ENCODE measurements at regions not wholly inside any gene's neighbourhood (a gene's known extent, or its start where the extent isn't known, plus 50 kb on each side); places are given as distances from the start of the nearest gene placed in this dataset.
A peak's percentile ranks its signal among the peaks of the same experiment; 100 is the strongest.

DNA sequence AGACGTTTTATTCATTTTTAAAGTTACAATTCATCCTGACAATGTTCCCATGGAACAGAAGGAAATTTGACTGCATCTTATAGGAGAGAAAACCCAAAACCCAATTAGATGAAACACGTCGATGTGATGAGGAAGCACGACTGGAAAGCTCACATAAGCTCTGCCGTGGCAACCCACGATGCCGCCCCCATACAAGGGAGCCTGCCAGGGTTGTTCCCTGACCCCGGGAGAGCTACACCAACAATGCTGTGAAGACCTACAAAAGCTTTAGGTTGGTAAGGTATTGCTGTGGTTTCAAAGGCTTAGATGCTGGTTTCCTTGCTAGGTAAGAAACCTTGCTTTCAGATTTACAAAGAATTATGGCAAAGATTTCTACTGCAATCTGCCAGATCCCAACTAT lies 393.1 kb downstream of the KLF12 start:
- intact Hi-C loops (cut with micrococcal nuclease): loop anchor here (2.0 kb wide), 1 partner anchor 14 kb away; no protein-coding TSS in a partner anchor
- H3K4me3 Mint-ChIP-seq: no peak overlapping the region
- no peaks in the 10 kb centered on the region for H3K36me3 Mint-ChIP-seq (ENCODE audit: low read depth)
- peaks cover 27% of the 10 kb centered on the region for H3K4me1 Mint-ChIP-seq (ENCODE audit: low read depth)
- H3K9me3 Mint-ChIP-seq: no peaks in the 10 kb centered on the region
- peaks cover 5% of the 10 kb centered on the region for H3K27me3 Mint-ChIP-seq (ENCODE audit: insufficient read depth)
- no peak overlapping the region for H3K27ac Mint-ChIP-seq
- no peak for DNase-seq (ENCODE audit: low spot score)

DNA sequence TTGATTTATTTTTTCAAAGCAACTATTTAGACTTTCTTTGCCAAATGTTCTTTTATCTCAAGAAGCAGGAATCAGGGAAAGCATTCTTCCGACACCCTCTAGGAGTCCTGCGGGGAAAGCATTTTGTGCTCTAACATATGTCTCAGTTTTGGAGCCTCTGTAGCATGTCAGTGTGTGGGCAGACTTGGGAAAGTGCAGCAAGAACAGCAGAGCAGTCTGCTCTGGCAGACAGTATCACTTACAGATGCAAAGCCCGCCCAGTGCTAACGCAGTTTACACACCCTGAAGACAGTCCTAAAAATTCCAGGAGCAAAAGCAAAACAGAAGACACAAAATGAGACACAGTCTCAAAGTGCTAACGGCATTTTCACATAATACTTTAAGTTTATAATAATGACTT lies 393.5 kb downstream of the KLF12 start:
- intact Hi-C loops (cut with micrococcal nuclease): loop anchor here (2.0 kb wide), 1 partner anchor 14 kb away; no protein-coding TSS in a partner anchor
- H3K4me3 Mint-ChIP-seq: peak overlapping the region; percentile 32
- no peaks in the 10 kb centered on the region for H3K9me3 Mint-ChIP-seq
- H3K4me1 Mint-ChIP-seq (ENCODE audit: low read depth): peaks cover 27% of the 10 kb centered on the region
- DNase-seq (ENCODE audit: low spot score): no peak
- H3K27ac Mint-ChIP-seq: no peak overlapping the region
- no peaks in the 10 kb centered on the region for H3K36me3 Mint-ChIP-seq (ENCODE audit: low read depth)
- peaks cover 5% of the 10 kb centered on the region for H3K27me3 Mint-ChIP-seq (ENCODE audit: insufficient read depth)

GRCh38 chr13:73739394-73739793 lies 394.8 kb downstream of the KLF12 start:
- H3K4me1 Mint-ChIP-seq (ENCODE audit: low read depth): peaks cover 27% of the 10 kb centered on the region
- H3K36me3 Mint-ChIP-seq (ENCODE audit: low read depth): no peaks in the 10 kb centered on the region
- intact Hi-C loops (cut with micrococcal nuclease): no loop called here
- H3K9me3 Mint-ChIP-seq: no peaks in the 10 kb centered on the region
- no peak overlapping the region for H3K4me3 Mint-ChIP-seq
- peaks cover 5% of the 10 kb centered on the region for H3K27me3 Mint-ChIP-seq (ENCODE audit: insufficient read depth)
- H3K27ac Mint-ChIP-seq: no peak overlapping the region
- no peak for DNase-seq (ENCODE audit: low spot score)

- H3K4me3 Mint-ChIP-seq: no peak overlapping the region
- H3K9me3 Mint-ChIP-seq: no peaks in the 10 kb centered on the region
- no peak for DNase-seq (ENCODE audit: low spot score)
- peaks cover 5% of the 10 kb centered on the region for H3K27me3 Mint-ChIP-seq (ENCODE audit: insufficient read depth)
- H3K4me1 Mint-ChIP-seq (ENCODE audit: low read depth): peaks cover 19% of the 10 kb centered on the region
- intact Hi-C loops (cut with micrococcal nuclease): no loop called here
- H3K36me3 Mint-ChIP-seq (ENCODE audit: low read depth): no peaks in the 10 kb centered on the region
- H3K27ac Mint-ChIP-seq: no peak overlapping the region
Measured at GRCh38 chr13:73738626-73739025, 395.6 kb downstream of the KLF12 start.

GRCh38 chr13:73737214-73737613 lies 397.0 kb downstream of the KLF12 start:
- Mint-ChIP-seq H3K4me3 (no peak overlapping the region), H3K27me3 (ENCODE audit: insufficient read depth) (peaks cover 5% of the 10 kb centered on the region), H3K9me3 (no peaks in the 10 kb centered on the region), H3K27ac (no peak overlapping the region), H3K36me3 (ENCODE audit: low read depth) (no peaks in the 10 kb centered on the region), H3K4me1 (ENCODE audit: low read depth) (peaks cover 16% of the 10 kb centered on the region)
- no peak for DNase-seq (ENCODE audit: low spot score)
- intact Hi-C loops (cut with micrococcal nuclease): no loop called here

DNA sequence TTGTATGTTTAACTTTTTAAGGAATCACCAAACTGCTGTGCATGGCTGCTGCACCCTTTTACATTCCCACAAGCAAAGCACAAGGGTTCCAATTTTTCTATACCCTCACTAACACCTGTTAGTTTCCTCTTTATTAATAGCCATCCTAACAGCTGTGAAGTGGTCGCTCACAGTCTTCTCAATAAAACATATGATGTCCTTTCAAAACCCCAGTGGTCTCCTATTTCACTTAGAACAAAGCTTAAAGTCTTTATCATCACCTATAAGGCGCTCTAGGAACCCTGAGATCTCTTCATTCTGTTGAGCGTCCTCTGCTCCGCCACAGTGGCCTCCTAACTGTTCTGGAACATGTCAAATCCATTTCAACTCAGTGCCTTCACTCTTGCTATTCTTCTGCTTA lies 400.5 kb downstream of the KLF12 start:
- no peaks in the 10 kb centered on the region for H3K9me3 Mint-ChIP-seq
- DNase-seq (ENCODE audit: low spot score): no peak
- no peak overlapping the region for H3K4me3 Mint-ChIP-seq
- H3K4me1 Mint-ChIP-seq (ENCODE audit: low read depth): no peaks in the 10 kb centered on the region
- H3K27ac Mint-ChIP-seq: no peak overlapping the region
- intact Hi-C loops (cut with micrococcal nuclease): no loop called here
- H3K36me3 Mint-ChIP-seq (ENCODE audit: low read depth): no peaks in the 10 kb centered on the region
- H3K27me3 Mint-ChIP-seq (ENCODE audit: insufficient read depth): no peaks in the 10 kb centered on the region

DNA sequence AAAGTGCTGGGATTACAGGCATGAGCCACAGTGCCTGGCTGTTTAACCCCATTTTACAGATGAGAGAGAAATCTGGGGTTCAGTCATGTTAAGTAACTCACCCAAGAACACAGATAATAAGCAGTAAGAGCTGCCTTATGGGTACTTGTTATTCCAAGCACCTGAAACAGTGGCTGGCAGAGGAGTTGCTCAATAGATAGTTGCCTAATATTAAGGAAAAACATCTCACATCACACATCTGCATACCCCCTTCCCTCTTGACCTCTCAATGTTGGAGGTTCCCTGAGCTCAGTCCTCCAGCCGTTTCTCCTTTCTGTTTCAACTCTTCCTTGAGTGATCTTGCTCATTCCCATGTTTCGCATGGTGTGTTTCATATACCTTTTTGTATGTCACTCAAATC lies 401.9 kb downstream of the KLF12 start:
- Mint-ChIP-seq H3K9me3 (no peaks in the 10 kb centered on the region), H3K4me3 (no peak overlapping the region), H3K36me3 (ENCODE audit: low read depth) (no peaks in the 10 kb centered on the region), H3K27me3 (ENCODE audit: insufficient read depth) (no peaks in the 10 kb centered on the region), H3K4me1 (ENCODE audit: low read depth) (no peaks in the 10 kb centered on the region), H3K27ac (no peak overlapping the region)
- no peak for DNase-seq (ENCODE audit: low spot score)
- intact Hi-C loops (cut with micrococcal nuclease): no loop called here

- H3K4me3 Mint-ChIP-seq: no peak overlapping the region
- H3K27ac Mint-ChIP-seq: no peak overlapping the region
- DNase-seq (ENCODE audit: low spot score): no peak
- H3K9me3 Mint-ChIP-seq: no peaks in the 10 kb centered on the region
- intact Hi-C loops (cut with micrococcal nuclease): no loop called here
- H3K4me1 Mint-ChIP-seq (ENCODE audit: low read depth): no peaks in the 10 kb centered on the region
- no peaks in the 10 kb centered on the region for H3K36me3 Mint-ChIP-seq (ENCODE audit: low read depth)
- H3K27me3 Mint-ChIP-seq (ENCODE audit: insufficient read depth): no peaks in the 10 kb centered on the region
Measured at GRCh38 chr13:73731564-73731963, 402.6 kb downstream of the KLF12 start.

- no peak overlapping the region for H3K27ac Mint-ChIP-seq
- no peak overlapping the region for H3K4me3 Mint-ChIP-seq
- no peaks in the 10 kb centered on the region for H3K27me3 Mint-ChIP-seq (ENCODE audit: insufficient read depth)
- no peaks in the 10 kb centered on the region for H3K9me3 Mint-ChIP-seq
- intact Hi-C loops (cut with micrococcal nuclease): no loop called here
- no peak for DNase-seq (ENCODE audit: low spot score)
- no peaks in the 10 kb centered on the region for H3K4me1 Mint-ChIP-seq (ENCODE audit: low read depth)
- H3K36me3 Mint-ChIP-seq (ENCODE audit: low read depth): no peaks in the 10 kb centered on the region
Measured at GRCh38 chr13:73730014-73730413, 404.2 kb downstream of the KLF12 start.

DNA sequence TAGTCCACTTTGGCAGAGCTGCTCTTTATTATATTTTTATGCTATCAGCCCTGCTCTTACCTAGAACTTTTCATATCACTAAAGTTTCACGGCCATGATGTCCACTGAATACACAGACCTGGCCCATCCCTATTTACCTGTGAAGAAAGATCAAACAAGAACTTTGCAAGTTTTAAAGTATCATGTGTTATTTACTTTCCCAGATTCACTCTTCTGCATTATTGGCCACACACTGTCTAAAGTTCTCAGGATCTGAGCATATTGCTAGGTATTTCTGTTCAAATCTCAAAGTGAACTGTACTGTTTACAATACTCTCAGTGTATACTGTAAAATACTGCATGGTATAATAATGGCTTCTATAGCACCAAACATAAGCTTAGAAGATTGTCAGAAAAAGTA lies 405.2 kb downstream of the KLF12 start:
- no peak for DNase-seq (ENCODE audit: low spot score)
- H3K4me3 Mint-ChIP-seq: no peak overlapping the region
- no peaks in the 10 kb centered on the region for H3K4me1 Mint-ChIP-seq (ENCODE audit: low read depth)
- H3K27ac Mint-ChIP-seq: no peak overlapping the region
- H3K27me3 Mint-ChIP-seq (ENCODE audit: insufficient read depth): peaks cover 4% of the 10 kb centered on the region
- no peaks in the 10 kb centered on the region for H3K9me3 Mint-ChIP-seq
- H3K36me3 Mint-ChIP-seq (ENCODE audit: low read depth): no peaks in the 10 kb centered on the region
- intact Hi-C loops (cut with micrococcal nuclease): no loop called here

DNA sequence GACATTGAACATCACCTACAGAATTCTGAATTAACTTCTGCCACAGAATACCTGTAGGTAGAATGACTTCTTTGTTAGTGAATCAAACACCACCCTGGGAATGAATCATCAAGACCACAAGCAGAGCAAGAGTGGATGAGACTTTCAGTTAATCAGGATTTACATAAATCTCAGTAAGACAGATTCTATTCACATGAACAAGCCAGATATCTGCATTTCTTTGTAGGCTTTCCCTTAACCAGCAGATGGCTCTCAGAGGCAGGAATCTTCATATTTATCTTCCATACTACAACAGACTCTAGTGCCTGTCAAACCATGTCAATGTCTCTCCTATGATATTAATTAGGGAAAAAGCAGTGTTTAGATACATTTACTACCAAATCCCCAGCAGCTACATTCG lies 412.1 kb downstream of the KLF12 start:
- Mint-ChIP-seq H3K9me3 (no peaks in the 10 kb centered on the region), H3K4me3 (no peak overlapping the region), H3K36me3 (ENCODE audit: low read depth) (peaks cover 4% of the 10 kb centered on the region), H3K27ac (no peak overlapping the region), H3K27me3 (ENCODE audit: insufficient read depth) (peaks cover 10% of the 10 kb centered on the region), H3K4me1 (ENCODE audit: low read depth) (peaks cover 21% of the 10 kb centered on the region)
- intact Hi-C loops (cut with micrococcal nuclease): loop anchor here (2.0 to 5.0 kb wide), 2 partner anchors 565 to 1645 kb away; no protein-coding TSS in a partner anchor
- DNase-seq (ENCODE audit: low spot score): no peak

GRCh38 chr13:73721571-73721970 lies 412.6 kb downstream of the KLF12 start:
- Mint-ChIP-seq H3K4me3 (no peak overlapping the region), H3K36me3 (ENCODE audit: low read depth) (peaks cover 4% of the 10 kb centered on the region), H3K27ac (no peak overlapping the region), H3K27me3 (ENCODE audit: insufficient read depth) (peaks cover 10% of the 10 kb centered on the region), H3K9me3 (no peaks in the 10 kb centered on the region), H3K4me1 (ENCODE audit: low read depth) (peaks cover 27% of the 10 kb centered on the region)
- intact Hi-C loops (cut with micrococcal nuclease): loop anchor here (5.0 kb wide), 1 partner anchor 1646 kb away; no protein-coding TSS in a partner anchor
- no peak for DNase-seq (ENCODE audit: low spot score)

GRCh38 chr13:73720216-73720840 lies 413.9 kb downstream of the KLF12 start:
- DNase-seq (ENCODE audit: low spot score): no peak
- Mint-ChIP-seq H3K4me1 (ENCODE audit: low read depth) (peaks cover 39% of the 10 kb centered on the region), H3K27me3 (ENCODE audit: insufficient read depth) (peaks cover 10% of the 10 kb centered on the region), H3K4me3 (no peak overlapping the region), H3K27ac (no peak overlapping the region), H3K9me3 (no peaks in the 10 kb centered on the region), H3K36me3 (ENCODE audit: low read depth) (peaks cover 6% of the 10 kb centered on the region)
- intact Hi-C loops (cut with micrococcal nuclease): loop anchor here (5.0 kb wide), 1 partner anchor 1647 kb away; no protein-coding TSS in a partner anchor

GRCh38 chr13:73718246-73718645 lies 416.0 kb downstream of the KLF12 start:
- intact Hi-C loops (cut with micrococcal nuclease): loop anchor here (5.0 to 10.0 kb wide), 4 partner anchors 106 to 1769 kb away; partner anchors contain the start of genes BORA and MZT1
- DNase-seq (ENCODE audit: low spot score): no peak
- Mint-ChIP-seq H3K4me3 (no peak overlapping the region), H3K9me3 (no peaks in the 10 kb centered on the region), H3K4me1 (ENCODE audit: low read depth) (peaks cover 57% of the 10 kb centered on the region), H3K27ac (no peak overlapping the region), H3K36me3 (ENCODE audit: low read depth) (peaks cover 16% of the 10 kb centered on the region), H3K27me3 (ENCODE audit: insufficient read depth) (peaks cover 6% of the 10 kb centered on the region)
